Glomerular endothelial cell (primary cell): ENCODE measurements at regions not wholly inside any gene's neighbourhood (a gene's known extent, or its start where the extent isn't known, plus 50 kb on each side); places are given as distances from the start of the nearest gene placed in this dataset.
"Not testable (repeated sequence)": the region's sequence is repeated elsewhere in the genome, so short reads cannot be mapped to it uniquely, and the experiment has no call there.

Source experiments
- DNase-seq: peaks from one replicate; pipeline ENCODE4 v3.0.0-alpha.2; 2011; ENCODE audit warnings: low read depth, low spot score; ENCODE audit errors: extremely low read depth

DNA sequence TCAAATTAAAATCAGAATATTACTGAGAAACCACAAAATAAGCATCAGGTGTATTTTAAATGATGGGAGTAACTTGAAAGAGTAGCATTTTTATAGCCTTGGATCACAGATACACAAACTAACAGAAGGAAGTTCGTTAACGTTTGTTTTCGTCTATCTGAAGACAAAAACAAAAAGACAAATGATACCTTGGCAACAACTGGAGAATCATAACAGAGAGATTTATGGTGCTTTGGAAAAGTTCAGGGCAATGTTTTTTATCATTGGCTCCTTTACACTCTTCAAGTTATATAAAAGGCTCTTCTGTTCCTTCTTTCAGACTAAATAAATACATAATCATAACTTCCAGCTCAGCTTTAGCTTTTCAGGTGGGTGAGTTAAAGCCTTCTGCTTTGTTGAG, 128.1 kb upstream of the VLDLR start:
- no peak for DNase-seq

DNA sequence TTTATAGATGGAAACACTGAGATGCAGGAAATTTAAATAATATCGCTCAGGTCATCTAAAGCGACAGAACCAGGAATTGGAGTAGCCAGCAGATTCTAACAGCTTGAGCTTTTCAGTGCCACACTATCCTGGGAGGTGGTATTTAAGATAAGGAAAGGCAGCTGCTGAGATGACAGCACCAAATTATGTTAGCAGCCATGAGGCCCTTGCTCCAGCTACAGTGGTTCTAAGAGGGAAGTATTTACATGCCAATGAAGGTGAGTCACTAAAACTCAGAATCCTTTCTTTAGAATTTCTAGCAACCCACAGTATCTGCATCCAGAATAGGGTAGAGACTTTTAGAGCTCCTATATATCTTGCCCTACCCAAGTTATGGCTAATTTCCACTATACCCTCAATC, 127.0 kb upstream of the VLDLR start:
- DNase-seq, result no peak

GRCh38 chr9:2495221-2496005, 126.2 kb upstream of the VLDLR start:
- DNase-seq, result no peak

- no peak for DNase-seq
Measured at GRCh38 chr9:2496169-2496568, 125.4 kb upstream of the VLDLR start.

DNA sequence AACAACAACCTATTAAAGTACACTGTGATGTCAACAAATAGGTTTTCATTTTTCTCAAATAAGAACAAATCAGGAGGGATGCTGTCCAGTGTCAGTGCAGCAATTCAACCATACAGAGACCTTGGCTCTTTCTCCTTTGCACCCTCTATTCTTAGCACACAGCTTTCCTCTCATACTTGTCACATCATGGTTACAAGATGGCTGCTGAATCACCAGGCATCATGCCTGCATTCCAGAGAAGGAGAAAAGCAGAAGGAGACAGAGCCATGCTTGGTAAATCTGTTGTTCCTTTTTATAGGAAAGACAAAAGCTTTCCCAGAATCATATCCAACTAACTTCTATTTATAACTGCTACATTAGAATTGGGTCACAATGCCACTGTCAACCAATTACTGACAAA, 124.7 kb upstream of the VLDLR start:
- no peak for DNase-seq

GRCh38 chr9:2497666-2498400, 123.8 kb upstream of the VLDLR start:
- DNase-seq, result no peak

- no peak for DNase-seq
Measured at GRCh38 chr9:2502210-2502609, 119.4 kb upstream of the VLDLR start.

GRCh38 chr9:2502760-2503159, 118.8 kb upstream of the VLDLR start:
- DNase-seq, result no peak

GRCh38 chr9:2506321-2506720, 115.3 kb upstream of the VLDLR start:
- no peak for DNase-seq

DNA sequence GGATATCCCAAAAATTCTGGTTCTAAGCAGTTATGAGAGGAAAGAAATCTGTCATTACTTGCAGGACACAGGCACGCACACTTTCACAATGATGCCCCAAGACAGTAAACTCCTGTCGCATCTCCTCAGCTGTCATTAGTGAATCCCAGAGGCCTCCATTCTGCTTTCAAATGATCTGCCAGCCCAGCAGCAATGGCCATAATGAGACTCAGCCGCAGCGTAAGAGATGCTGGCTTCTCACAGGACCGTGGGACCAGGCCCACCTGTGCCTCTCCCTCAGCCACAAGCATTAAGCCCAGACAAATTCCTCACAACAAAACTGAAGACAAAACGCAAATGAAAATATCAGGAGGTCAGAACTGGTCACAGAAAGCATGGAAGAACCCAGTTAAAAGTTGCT, 98.0 kb upstream of the VLDLR start:
- DNase-seq, result no peak

DNA sequence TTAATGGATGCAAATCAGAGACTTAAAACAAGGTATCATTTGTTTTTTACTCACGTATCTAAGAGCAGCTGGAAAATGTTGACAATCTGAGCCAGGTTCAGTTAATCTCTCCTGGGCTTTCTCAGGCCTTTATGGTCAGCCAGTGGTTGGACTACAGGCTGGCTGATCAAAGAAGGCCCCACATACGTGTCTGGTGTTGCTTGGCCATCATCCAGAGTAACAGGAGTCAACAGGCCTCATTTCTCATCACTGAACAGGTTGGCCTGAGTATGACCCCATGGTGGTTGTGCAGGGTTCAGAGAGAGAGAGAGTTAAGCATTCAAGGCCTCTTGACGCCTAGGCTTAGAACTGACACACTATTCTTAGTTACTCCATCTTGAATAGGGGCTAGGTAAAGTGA, 97.0 kb upstream of the VLDLR start:
- no peak for DNase-seq

DNA sequence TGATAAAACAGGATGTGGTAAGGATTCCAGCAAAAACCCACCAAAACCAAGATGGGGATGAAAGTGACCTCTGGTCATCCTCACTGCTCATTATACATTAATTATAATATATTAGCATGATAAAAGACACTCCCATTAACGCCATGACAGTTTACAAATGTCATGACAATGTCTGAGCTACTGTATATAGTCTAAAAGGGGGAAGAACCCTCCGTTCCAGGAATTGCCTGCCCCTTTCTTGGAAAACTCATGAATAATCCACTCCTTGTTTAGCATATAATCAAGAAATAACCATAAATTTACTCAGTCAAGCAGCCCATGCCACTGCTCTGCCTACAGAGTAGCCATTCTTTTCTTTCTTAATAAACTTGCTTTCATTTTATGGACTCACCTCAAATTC, 96.4 kb upstream of the VLDLR start:
- DNase-seq, result no peak

- DNase-seq, result no peak
Measured at GRCh38 chr9:2526071-2526828, 95.3 kb upstream of the VLDLR start.

DNA sequence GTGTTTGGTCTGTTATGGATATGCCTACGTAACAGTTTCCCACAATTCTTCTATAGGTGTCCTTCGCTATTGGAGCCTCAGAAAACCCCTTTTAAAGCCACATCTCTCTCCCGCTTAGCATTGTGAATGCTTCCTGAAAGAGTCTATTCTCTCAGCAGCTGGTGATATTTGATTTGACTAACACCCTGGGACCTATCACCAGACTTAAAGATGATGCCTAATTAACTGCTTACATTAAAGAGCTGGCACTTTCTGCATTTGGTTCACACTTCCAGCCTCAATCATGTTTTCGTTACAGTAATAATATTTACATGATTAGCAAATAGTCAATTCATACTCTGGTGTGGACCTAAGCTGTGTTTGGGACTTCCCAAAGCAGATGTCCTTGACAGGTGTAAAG, 90.1 kb upstream of the VLDLR start:
- DNase-seq, result no peak

DNA sequence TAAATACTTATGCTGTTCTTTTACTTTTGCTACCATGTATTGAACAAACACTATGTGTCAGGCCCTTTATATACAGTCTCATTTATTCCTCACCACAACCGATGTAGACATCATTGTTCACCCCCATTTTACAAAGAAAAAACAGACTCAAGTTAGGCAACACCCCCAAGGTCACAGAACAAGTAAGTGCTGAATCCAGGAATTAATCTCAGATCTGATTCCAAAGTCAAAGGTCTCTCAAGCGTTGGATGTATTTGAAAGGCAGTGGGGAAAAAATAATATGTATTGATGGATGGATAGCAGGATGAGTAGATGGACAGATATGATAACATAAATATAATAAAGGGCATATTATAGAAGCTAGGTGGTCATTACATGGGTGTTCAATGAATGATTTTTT, 85.1 kb upstream of the VLDLR start:
- DNase-seq, result no peak

DNA sequence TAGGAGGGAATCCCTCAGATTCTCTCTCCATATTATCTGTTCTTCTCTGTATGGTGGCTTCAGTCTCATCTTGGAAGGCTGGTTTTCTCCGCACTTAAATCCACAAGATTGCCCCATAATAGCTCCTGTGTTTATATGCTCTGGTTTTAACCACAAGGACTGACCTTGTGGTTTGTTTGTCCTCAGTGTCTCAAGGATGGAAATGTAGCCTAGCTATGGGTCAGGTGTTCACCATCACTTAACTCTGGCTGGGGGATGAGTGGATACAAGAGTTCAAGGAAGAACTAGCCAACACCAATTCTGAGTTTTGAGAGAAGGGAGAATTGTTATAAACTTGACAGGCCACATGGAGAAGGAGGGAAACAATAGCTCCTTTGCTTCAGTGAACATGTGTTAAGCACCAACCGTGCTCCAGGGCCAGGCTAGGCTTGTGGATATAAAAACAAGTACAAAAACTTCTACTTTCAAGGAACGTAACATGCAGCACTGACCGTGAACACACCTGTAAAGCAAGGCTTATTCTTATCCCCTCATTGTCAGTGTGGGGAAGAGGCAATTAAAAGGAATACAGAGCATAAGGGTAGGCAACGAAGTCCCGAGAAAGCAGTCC, 75.6 kb upstream of the VLDLR start:
- DNase-seq, result no peak

DNA sequence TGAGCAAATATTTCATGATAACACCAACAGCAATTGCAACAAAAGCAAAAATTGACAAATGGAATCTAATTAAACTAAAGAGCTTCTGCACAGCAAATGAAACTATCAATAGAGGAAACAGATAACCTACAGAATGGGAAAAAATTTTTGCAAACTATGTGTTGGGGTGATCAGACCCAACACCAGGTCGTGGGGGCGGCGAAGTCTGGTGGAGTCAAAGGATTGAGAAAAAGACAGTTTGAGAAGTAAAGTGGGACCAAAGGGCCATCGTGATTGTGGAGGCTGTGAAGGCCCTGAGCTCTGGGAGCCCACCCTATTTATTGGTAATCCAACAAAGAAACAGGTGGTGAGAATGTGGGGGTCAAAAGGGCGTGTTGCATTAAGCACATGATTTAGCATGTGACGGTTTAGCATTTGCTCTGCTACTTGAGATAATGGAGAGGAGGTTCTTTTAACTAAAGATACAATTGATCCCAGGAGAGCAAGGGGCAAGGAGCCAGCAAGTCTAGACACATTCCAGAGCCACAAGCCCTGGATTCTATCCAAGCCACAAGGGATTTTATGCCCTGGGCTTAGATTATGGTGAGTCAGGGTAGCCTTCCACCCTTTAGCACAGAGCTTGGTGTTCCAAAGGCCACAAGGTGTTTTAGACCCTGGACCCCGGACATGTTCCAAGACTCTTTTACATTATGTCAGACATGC, 65.5 kb upstream of the VLDLR start:
- not testable (repeated sequence) for DNase-seq

GRCh38 chr9:2557693-2558092, 63.9 kb upstream of the VLDLR start:
- DNase-seq, result no peak

DNA sequence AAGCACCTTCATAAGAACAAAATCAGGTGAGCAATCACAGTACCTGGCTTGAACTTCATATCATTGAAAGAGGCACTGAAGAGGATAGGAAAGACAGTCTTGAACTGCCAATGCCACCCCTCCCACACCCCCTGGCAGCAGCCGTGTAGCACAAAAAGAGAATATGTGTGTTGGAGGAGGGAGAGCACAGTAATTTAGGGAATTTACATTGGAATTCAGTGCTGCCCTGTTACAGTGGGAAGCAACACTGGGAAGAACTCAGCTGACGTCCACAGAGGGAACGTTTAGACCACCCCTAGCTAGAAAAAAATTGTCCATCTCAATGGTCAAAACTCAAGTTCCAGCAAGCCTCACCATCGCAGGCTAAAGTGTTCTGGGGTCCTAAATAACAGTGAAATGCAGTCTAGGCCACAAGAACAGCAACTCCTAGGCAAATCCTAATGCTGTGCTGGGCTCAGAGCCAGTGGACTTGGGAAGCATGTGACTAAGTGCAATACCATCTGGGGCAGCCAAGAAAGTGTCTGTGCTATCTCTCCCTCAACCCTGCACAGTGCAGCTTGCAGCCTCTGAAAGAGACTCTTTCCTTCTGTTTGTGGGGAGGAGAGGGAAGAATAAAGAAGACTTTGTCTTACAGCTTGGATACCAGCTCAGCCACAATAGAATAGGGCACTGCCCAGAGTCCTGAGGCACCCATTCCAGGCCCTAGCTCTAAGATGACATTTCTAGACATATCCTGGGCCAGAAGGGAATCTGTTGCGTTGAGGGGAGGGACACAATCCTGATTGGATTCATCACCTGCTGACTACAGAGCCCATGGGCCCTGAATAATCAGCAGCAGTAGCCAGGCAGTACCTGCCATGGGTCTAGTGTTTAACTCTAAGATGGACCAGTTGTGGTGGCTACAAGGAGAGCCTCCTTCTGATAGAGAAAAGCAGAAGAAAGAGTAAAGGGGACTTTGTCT, 62.1 kb upstream of the VLDLR start:
- no peak for DNase-seq

DNA sequence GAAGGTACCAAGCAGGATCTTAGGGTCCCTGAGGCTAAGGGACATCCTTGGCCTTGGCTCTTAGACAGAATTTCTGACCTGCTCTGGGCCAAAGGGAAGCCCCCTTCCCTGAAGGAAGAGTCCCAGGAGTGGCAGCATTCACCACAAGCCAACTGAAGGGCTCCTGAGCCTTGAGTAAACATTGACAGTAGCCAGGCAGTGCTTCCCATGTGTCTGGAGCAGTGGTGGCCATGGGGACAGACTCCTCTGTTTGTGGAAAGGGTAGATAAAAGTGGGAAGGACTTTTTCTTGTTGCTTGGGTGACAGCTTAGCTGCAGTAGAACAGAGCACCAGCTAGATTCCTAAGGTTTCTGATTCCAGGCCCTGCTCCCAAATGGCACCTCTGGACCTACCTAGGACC, 61.4 kb upstream of the VLDLR start:
- no peak for DNase-seq
